Fibroblast of villous mesenchyme (primary cell): ENCODE measurements at regions not wholly inside any gene's neighbourhood (a gene's known extent, or its start where the extent isn't known, plus 50 kb on each side); places are given as distances from the start of the nearest gene placed in this dataset.

ENCODE experiments used
- DNase-seq: peaks from one replicate; pipeline ENCODE4 v3.0.0-alpha.2; 2010; ENCODE audit warnings: low read depth
- H3K4me3 ChIP-seq: 2 replicates; pipeline ENCODE4 v1.5.1; 2011; ENCODE audit warnings: low read depth, mild to moderate bottlenecking, low read length
- CTCF ChIP-seq: IDR thresholded peaks from 2 replicates; pipeline ENCODE4 v1.5.1; 2012; ENCODE audit warnings: low read depth, mild to moderate bottlenecking, low read length; ENCODE audit not compliant: insufficient read depth

GRCh38 chr14:22318951-22319350 is 270.1 kb downstream of the DAD1 start:
- no peak overlapping the region for H3K4me3 ChIP-seq
- no peak for DNase-seq
- TF ChIP-seq CTCF = no peak

- no peak for TF ChIP-seq CTCF
- no peak overlapping the region for H3K4me3 ChIP-seq
- no peak for DNase-seq
Measured at GRCh38 chr14:22316473-22316872, 272.6 kb downstream of the DAD1 start.

- no peak for DNase-seq
- H3K4me3 ChIP-seq = no peak overlapping the region
- TF ChIP-seq CTCF = no peak
Measured at GRCh38 chr14:22315336-22315735, 273.7 kb downstream of the DAD1 start.

GRCh38 chr14:22314183-22314820 is 274.7 kb downstream of the DAD1 start:
- TF ChIP-seq CTCF = peak; percentile 76
- DNase-seq = peak; percentile 56
- H3K4me3 ChIP-seq = no peak overlapping the region

- no peak overlapping the region for H3K4me3 ChIP-seq
- no peak for TF ChIP-seq CTCF
- DNase-seq = no peak
Measured at GRCh38 chr14:22313172-22313801, 275.7 kb downstream of the DAD1 start.

- no peak for TF ChIP-seq CTCF
- H3K4me3 ChIP-seq = no peak overlapping the region
- no peak for DNase-seq
Measured at GRCh38 chr14:22311636-22312035, 277.4 kb downstream of the DAD1 start.

GRCh38 chr14:22305607-22306006 is 283.4 kb downstream of the DAD1 start:
- DNase-seq = no peak
- no peak overlapping the region for H3K4me3 ChIP-seq
- no peak for TF ChIP-seq CTCF
